Mucosa of descending colon (tissue), 3 donors: ENCODE measurements at regions not wholly inside any gene's neighbourhood (a gene's known extent, or its start where the extent isn't known, plus 50 kb on each side); places are given as distances from the start of the nearest gene placed in this dataset.
"Not testable (repeated sequence)": the region's sequence is repeated elsewhere in the genome, so short reads cannot be mapped to it uniquely, and the experiment has no call there.

Experiments
- ATAC-seq: fragments of 200-7000 bp; cut with Tn5 transposase; one replicate; pipeline ENCODE4 v1.9.1; 2020; ENCODE audit warnings: mild to moderate bottlenecking, moderate library complexity
- DNase-seq, 3 donors: peaks; one replicate each; pipeline ENCODE4 v3.0.0-alpha.2; 2020
- H3K36me3 ChIP-seq: fragments of 200-600 bp; one replicate; pipeline ENCODE4 v1.8.0; 2021; ENCODE audit warnings: low read depth, mild to moderate bottlenecking
- H3K4me1 ChIP-seq: fragments of 200-600 bp; one replicate; pipeline ENCODE4 v1.8.0; 2021; ENCODE audit warnings: low read depth, mild to moderate bottlenecking
- H3K4me3 ChIP-seq: fragments of 200-600 bp; one replicate; pipeline ENCODE4 v1.8.0; 2021; ENCODE audit warnings: mild to moderate bottlenecking
- H3K9me3 ChIP-seq: fragments of 200-600 bp; one replicate; pipeline ENCODE4 v1.8.0; 2021; ENCODE audit warnings: mild to moderate bottlenecking
- intact Hi-C, 2 donors: fragments of 100-400 bp; cut with DNase I in 1 of 2; cut with micrococcal nuclease in 1 of 2; formaldehyde crosslinking; loops; one replicate each; pipeline versions ENCODE4 v1.11.0 to v1.11.1; 2022; cut with DNase I, micrococcal nuclease
- TF ChIP-seq, protein P1 (sequence below): fragments of 200-600 bp; IDR thresholded peaks from one replicate; pipeline ENCODE4 v1.8.0; 2022; ENCODE audit warnings: antibody characterized with exemption, mild to moderate bottlenecking
- donor health status: DM: no; HTN: no; CAD: no; lungs with moderate emphysema.
- donor health status: DM: no; HTN: no; CAD: no.
- donor health status: DM: no; HTN: yes; CAD: no.

- Histone ChIP-seq H3K9me3 (no peaks in the 10 kb centered on the region), H3K4me3 (no peak overlapping the region), H3K36me3 (no peaks in the 10 kb centered on the region), H3K4me1 (no peaks in the 10 kb centered on the region)
- no peak for DNase-seq
- ATAC-seq, result no peak
- intact Hi-C loops, result no loop called here
- TF ChIP-seq, protein P1, sequence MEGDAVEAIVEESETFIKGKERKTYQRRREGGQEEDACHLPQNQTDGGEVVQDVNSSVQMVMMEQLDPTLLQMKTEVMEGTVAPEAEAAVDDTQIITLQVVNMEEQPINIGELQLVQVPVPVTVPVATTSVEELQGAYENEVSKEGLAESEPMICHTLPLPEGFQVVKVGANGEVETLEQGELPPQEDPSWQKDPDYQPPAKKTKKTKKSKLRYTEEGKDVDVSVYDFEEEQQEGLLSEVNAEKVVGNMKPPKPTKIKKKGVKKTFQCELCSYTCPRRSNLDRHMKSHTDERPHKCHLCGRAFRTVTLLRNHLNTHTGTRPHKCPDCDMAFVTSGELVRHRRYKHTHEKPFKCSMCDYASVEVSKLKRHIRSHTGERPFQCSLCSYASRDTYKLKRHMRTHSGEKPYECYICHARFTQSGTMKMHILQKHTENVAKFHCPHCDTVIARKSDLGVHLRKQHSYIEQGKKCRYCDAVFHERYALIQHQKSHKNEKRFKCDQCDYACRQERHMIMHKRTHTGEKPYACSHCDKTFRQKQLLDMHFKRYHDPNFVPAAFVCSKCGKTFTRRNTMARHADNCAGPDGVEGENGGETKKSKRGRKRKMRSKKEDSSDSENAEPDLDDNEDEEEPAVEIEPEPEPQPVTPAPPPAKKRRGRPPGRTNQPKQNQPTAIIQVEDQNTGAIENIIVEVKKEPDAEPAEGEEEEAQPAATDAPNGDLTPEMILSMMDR, result no peak
Measured at GRCh38 chr3:87436781-87437543, 160.6 kb upstream of the POU1F1 start.

DNA sequence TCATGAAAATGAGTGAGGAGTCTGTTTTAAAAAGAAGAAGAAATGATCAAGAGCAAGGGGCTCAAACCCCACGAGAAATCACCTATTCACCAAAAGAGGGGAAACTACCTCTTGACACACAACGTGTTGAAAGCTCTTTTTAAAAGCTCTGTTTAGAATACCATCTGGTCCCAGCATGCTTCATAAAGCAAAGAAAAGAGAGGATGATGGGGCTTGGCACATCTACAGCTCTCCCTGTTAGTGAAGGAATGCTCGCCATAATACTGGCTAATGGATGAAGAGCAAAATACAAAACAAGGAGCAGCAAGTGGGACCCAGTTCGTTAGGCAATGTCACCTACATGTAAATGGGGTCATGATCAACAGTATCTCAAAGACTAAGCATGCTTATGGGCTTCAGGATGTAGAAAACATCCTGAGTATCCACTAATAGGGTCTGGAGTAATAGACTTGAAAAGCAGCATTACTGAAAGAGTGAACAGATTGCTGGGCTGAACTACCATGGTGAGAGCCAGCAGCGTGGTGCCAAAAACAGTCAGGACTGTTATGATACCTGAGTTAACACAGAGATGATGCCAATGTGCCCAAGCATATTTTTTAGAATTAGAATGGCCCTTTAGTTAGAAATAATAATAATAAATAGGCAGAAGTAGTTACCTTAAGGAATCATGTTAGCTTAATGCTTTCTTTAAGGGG lies 159.7 kb upstream of the POU1F1 start:
- ATAC-seq (no peak), DNase-seq (no peak)
- no peaks in the 10 kb centered on the region for H3K36me3 ChIP-seq
- TF ChIP-seq, protein P1, result no peak
- intact Hi-C loops, result no loop called here
- no peak overlapping the region for H3K4me3 ChIP-seq
- no peaks in the 10 kb centered on the region for H3K4me1 ChIP-seq
- no peaks in the 10 kb centered on the region for H3K9me3 ChIP-seq

DNA sequence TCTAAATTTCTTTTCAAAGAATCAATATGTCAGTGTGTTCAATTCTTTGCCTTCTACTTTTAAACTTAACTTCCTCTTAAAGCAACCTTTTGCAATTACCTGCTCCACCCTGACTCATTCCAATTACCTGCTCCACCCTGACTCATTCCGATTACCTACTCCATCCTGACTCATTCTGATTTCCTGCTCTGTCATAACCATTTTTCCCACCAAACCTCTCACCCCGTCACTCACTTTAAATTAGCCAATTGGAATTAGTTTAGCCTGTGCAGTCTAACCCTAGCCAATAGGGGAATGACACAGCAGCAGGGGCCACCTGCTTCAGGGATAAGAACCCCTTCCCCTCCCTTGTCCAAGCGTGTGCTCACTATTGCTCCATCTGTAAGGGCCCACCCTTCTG lies 157.1 kb upstream of the POU1F1 start:
- ATAC-seq, intact Hi-C loops, H3K4me1 ChIP-seq, H3K36me3 ChIP-seq, H3K9me3 ChIP-seq, H3K4me3 ChIP-seq: not testable (repeated sequence)
- peak in 1 of 3 donors; percentile 18 for DNase-seq

- ATAC-seq (no peak), DNase-seq (no peak)
- no peaks in the 10 kb centered on the region for H3K4me1 ChIP-seq
- H3K36me3 ChIP-seq, result no peaks in the 10 kb centered on the region
- intact Hi-C loops, result no loop called here
- no peak overlapping the region for H3K4me3 ChIP-seq
- H3K9me3 ChIP-seq, result no peaks in the 10 kb centered on the region
- TF ChIP-seq, protein P1, result no peak
Measured at GRCh38 chr3:87426918-87427317, 150.5 kb upstream of the POU1F1 start.

- intact Hi-C loops, result no loop called here
- Histone ChIP-seq H3K4me3 (no peak overlapping the region), H3K36me3 (no peaks in the 10 kb centered on the region), H3K9me3 (no peaks in the 10 kb centered on the region), H3K4me1 (no peaks in the 10 kb centered on the region)
- no peak for ATAC-seq
- no peak for DNase-seq
- TF ChIP-seq, protein P1, result no peak
Measured at GRCh38 chr3:87425056-87425455, 148.7 kb upstream of the POU1F1 start.

DNA sequence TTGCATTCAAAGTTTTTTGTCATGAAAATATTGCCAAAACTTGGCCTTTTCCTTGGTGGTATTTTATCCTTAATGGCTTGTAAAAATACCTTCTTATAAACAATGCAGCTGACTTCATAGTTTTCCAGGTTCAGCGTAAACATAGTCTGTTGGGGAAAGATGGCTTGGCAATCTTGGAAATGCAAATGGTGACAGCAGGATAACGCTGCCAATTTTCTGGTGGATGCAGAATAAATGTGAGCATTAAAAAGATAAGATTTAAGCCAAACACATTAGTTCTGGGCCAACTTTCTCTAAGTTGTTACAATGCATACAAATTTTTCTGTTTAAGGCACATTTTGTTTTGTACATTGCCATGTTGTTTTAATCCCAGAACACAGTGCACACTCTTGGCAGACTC lies 147.0 kb upstream of the POU1F1 start:
- no peak for ATAC-seq
- Histone ChIP-seq H3K4me3 (no peak overlapping the region), H3K9me3 (no peaks in the 10 kb centered on the region), H3K36me3 (no peaks in the 10 kb centered on the region), H3K4me1 (no peaks in the 10 kb centered on the region)
- TF ChIP-seq, protein P1, result no peak
- intact Hi-C loops, result no loop called here
- no peak for DNase-seq
